Kidney (tissue), 13 donors: ENCODE measurements at regions not wholly inside any gene's neighbourhood (a gene's known extent, or its start where the extent isn't known, plus 50 kb on each side); places are given as distances from the start of the nearest gene placed in this dataset.

Source experiments
- DNase-seq, 5 donors: peaks; one replicate each; pipeline ENCODE4 v3.0.0-alpha.2; 2013 to 2020
- FAIRE-seq: peaks from 2 replicates; lab custom pipeline; 2012; peaks lifted over from hg19 to GRCh38; lab: Jason Lieb, UNC
- H3K27ac ChIP-seq, 2 donors: one replicate each; pipeline ENCODE4 v1.7.0; 2013; ENCODE audit warnings: low read depth in 2 of 2, low read length in 2 of 2, inconsistent platforms in 1 of 2
- H3K27me3 ChIP-seq: one replicate; pipeline ENCODE4 v1.7.1; 2013; ENCODE audit warnings: low read length, inconsistent platforms; ENCODE audit not compliant: control insufficient read depth, insufficient read depth
- H3K36me3 ChIP-seq, 3 donors: one replicate each; pipeline versions ENCODE4 v1.7.0 to v1.7.1; 2013; ENCODE audit warnings: low read length in 3 of 3, control low read depth in 1 of 3, inconsistent platforms in 1 of 3; ENCODE audit not compliant: insufficient read depth in 3 of 3, control insufficient read depth in 2 of 3
- H3K4me1 ChIP-seq, 3 donors: one replicate each; pipeline versions ENCODE4 v1.7.0 to v1.7.1; 2013; ENCODE audit warnings: low read length in 3 of 3, inconsistent platforms in 1 of 3, low read depth in 1 of 3; ENCODE audit not compliant: control insufficient read depth in 2 of 3, insufficient read depth in 2 of 3
- H3K4me3 ChIP-seq, 3 donors: one replicate each; pipeline versions ENCODE4 v1.7.0 to v1.8.1; 2013; ENCODE audit warnings: low read length in 3 of 3, control low read depth in 1 of 3, inconsistent platforms in 1 of 3
- H3K9ac ChIP-seq, 3 donors: one replicate each; pipeline versions ENCODE4 v1.7.0 to v1.7.1; 2013; ENCODE audit warnings: low read length in 3 of 3, control low read depth in 1 of 3, inconsistent platforms in 1 of 3
- H3K9me3 ChIP-seq, 3 donors: one replicate each; pipeline versions ENCODE4 v1.7.0 to v1.7.1; 2013; ENCODE audit warnings: low read length in 3 of 3, control low read depth in 1 of 3, inconsistent platforms in 1 of 3; ENCODE audit not compliant: control insufficient read depth in 2 of 3, insufficient read depth in 1 of 3
- CTCF ChIP-seq: IDR thresholded peaks from 3 replicates; pipeline ENCODE4 v1.5.1; 2012; ENCODE audit warnings: mild to moderate bottlenecking, moderate library complexity, borderline replicate concordance; ENCODE audit not compliant: insufficient read depth; ENCODE audit errors: extremely low read depth
- intact Hi-C: fragments of 100-400 bp; cut with DNase I; formaldehyde crosslinking; loops from one replicate; pipeline ENCODE4 v1.11.1; 2022
- donor health status: control.
- donor health status: control.
- donor health status: control.
- donor health status: control.
- donor health status: control.
- donor health status: DM: yes; HTN: yes; CAD: no.
- donor health status: Normal renal cell carcinoma (clear cell type).

DNA sequence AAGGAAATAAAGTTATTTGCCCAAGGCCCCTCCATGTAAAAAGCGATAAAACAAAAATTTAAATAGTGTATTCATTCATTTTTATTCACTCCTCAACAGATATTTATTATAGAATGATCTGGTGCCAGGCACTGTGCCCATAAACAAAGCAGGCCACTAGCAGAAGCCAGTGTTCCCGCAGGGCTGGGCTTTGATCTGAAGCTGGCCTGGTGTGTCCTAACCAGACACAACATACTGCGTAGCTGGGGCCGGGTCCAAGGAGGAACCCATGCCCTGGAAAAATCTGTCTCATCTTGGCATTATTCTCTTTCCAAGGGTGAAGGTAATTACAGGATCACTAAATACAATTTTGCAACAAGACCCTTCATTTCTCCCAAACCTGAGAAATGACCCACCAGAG is 537.4 kb upstream of the CDH5 start:
- H3K4me1 ChIP-seq = no peaks in the 10 kb centered on the region
- H3K4me3 ChIP-seq = no peak overlapping the region
- H3K27ac ChIP-seq = no peak overlapping the region
- no peaks in the 10 kb centered on the region for H3K9me3 ChIP-seq
- no peaks in the 10 kb centered on the region for H3K36me3 ChIP-seq
- intact Hi-C loops = no loop called here
- no peaks in the 10 kb centered on the region for H3K27me3 ChIP-seq
- H3K9ac ChIP-seq = no peak overlapping the region
- DNase-seq (no peak), FAIRE-seq (no peak)
- no peak for TF ChIP-seq CTCF

DNA sequence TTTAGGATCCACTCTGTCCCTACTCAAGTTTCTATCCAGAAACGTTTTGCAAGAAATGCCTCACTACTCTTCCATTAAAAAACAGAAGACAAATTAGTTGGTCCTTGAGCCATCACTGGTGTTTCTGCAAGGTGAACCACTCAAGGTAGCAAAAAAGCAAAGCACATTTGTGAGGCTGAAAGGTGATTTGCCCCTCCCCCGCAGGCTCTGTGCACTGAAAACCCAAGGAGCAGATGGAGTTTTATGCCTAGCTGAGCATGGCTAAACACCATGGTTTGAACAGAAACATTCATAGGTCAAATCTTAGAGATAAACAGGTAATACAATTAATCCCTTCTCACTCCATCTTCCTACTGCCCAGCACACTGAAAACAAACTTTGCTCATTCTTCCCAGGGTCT is 538.2 kb upstream of the CDH5 start:
- Histone ChIP-seq H3K4me3 (no peak overlapping the region), H3K36me3 (no peaks in the 10 kb centered on the region), H3K4me1 (no peaks in the 10 kb centered on the region), H3K27me3 (no peaks in the 10 kb centered on the region), H3K27ac (no peak overlapping the region), H3K9me3 (no peaks in the 10 kb centered on the region), H3K9ac (no peak overlapping the region)
- TF ChIP-seq CTCF = no peak
- intact Hi-C loops = no loop called here
- DNase-seq (peak in 3 of 5 donors; percentile 13 to 38 (median 21)), FAIRE-seq (no peak)

DNA sequence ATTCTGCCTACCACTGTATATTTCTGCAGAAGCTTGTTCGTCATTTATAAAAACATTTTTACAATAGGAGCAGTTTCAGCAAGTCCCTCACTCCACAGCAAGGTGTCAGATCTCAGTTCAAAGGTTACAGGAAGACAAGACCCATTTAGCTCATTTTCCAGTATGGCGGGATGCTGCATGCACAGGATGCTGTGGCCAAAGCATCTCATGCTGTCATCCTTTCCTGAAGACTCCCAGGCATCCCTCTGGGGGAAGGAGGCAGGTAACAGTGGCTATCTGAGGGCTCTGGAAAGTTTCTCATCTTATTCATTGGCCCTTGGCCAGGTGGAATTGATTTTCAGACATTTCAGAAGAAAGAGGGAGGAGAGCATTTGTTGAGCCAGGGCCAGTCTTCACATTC is 539.3 kb upstream of the CDH5 start:
- no peaks in the 10 kb centered on the region for H3K9me3 ChIP-seq
- no peak overlapping the region for H3K27ac ChIP-seq
- no peak for TF ChIP-seq CTCF
- H3K4me1 ChIP-seq = no peaks in the 10 kb centered on the region
- FAIRE-seq (no peak), DNase-seq (no peak)
- no peak overlapping the region for H3K4me3 ChIP-seq
- no peaks in the 10 kb centered on the region for H3K27me3 ChIP-seq
- intact Hi-C loops = no loop called here
- H3K36me3 ChIP-seq = no peaks in the 10 kb centered on the region
- H3K9ac ChIP-seq = no peak overlapping the region

GRCh38 chr16:65825191-65825856 is 541.2 kb upstream of the CDH5 start:
- no peak for DNase-seq
- H3K27ac ChIP-seq = no peak overlapping the region
- no peaks in the 10 kb centered on the region for H3K9me3 ChIP-seq
- no peak overlapping the region for H3K9ac ChIP-seq
- H3K36me3 ChIP-seq = no peaks in the 10 kb centered on the region
- no peaks in the 10 kb centered on the region for H3K4me1 ChIP-seq
- no peak overlapping the region for H3K4me3 ChIP-seq
- intact Hi-C loops = no loop called here
- no peak for FAIRE-seq
- no peak for TF ChIP-seq CTCF
- no peaks in the 10 kb centered on the region for H3K27me3 ChIP-seq
